T-helper 2 cell treated with Interferon-gamma antibody and Interleukin-4, amounts not matched to agents 5 μg/mL and 100 μg/mL, for 36 hours (primary cell): ENCODE measurements at regions not wholly inside any gene's neighbourhood (a gene's known extent, or its start where the extent isn't known, plus 50 kb on each side); places are given as distances from the start of the nearest gene placed in this dataset.

Experiments used
- DNase-seq: peaks from one replicate; pipeline ENCODE4 v3.0.0; 2021; ENCODE audit warnings: low spot score
- H3K27ac Mint-ChIP-seq: one replicate; pipeline ENCODE4 v1.8.0; 2021; ENCODE audit warnings: mild to moderate bottlenecking, mixed read lengths
- H3K27me3 Mint-ChIP-seq: one replicate; pipeline ENCODE4 v1.8.0; 2021; ENCODE audit warnings: low read depth, mixed read lengths
- H3K36me3 Mint-ChIP-seq: one replicate; pipeline ENCODE4 v1.8.0; 2021; ENCODE audit warnings: low read depth, mixed read lengths
- H3K4me1 Mint-ChIP-seq: one replicate; pipeline ENCODE4 v1.8.0; 2021; ENCODE audit warnings: low read depth, mixed read lengths
- H3K4me3 Mint-ChIP-seq: one replicate; pipeline ENCODE4 v1.8.0; 2022; ENCODE audit warnings: mild to moderate bottlenecking, moderate library complexity, mixed read lengths
- H3K9me3 Mint-ChIP-seq: one replicate; pipeline ENCODE4 v1.8.0; 2021; ENCODE audit warnings: mixed read lengths

DNA sequence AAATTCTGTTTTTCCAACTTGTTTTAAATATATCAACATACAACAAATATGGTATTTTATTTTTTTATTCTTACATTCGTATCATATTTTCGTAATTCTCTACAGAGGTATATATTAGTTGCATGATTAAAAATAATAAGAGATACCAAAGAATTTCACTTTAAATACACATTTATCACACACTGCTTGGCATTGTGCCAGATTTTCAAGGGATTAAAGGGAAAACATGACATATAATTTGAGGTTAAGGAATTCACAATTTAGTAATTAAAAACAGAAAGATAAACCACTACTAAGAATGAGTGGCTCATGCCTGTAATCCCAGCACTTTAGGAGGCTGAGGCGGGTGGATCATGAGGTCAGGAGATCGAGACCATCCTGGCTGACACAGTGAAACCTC lies 484.7 kb upstream of the SORCS1 start:
- H3K9me3 Mint-ChIP-seq = peaks cover 4% of the 10 kb centered on the region
- no peak for DNase-seq
- H3K27ac Mint-ChIP-seq = no peak overlapping the region
- H3K27me3 Mint-ChIP-seq = no peaks in the 10 kb centered on the region
- H3K36me3 Mint-ChIP-seq = no peaks in the 10 kb centered on the region
- peaks cover 2% of the 10 kb centered on the region for H3K4me1 Mint-ChIP-seq
- no peak overlapping the region for H3K4me3 Mint-ChIP-seq

DNA sequence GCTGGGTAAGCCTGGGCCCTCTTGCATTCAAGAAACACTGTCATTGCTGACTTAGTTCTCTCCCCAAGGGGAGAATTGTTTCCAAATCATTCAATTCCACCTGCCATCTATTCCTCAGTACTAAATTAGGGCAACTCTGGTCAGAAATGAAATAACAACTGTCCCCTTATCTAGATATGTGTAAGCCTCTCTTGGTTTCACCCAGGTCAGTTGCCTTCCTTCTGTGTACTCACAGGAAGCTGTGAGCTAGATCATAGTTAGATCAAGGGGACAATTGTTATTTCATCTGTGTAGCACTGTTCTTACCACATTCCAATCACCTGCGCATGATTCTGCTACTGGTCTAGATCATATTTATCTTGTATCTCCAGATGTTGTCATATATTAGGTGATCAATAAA lies 483.0 kb upstream of the SORCS1 start:
- no peak for DNase-seq
- Mint-ChIP-seq H3K36me3 (no peaks in the 10 kb centered on the region), H3K27me3 (no peaks in the 10 kb centered on the region), H3K4me1 (no peaks in the 10 kb centered on the region), H3K4me3 (no peak overlapping the region), H3K9me3 (peaks cover 9% of the 10 kb centered on the region), H3K27ac (no peak overlapping the region)

DNA sequence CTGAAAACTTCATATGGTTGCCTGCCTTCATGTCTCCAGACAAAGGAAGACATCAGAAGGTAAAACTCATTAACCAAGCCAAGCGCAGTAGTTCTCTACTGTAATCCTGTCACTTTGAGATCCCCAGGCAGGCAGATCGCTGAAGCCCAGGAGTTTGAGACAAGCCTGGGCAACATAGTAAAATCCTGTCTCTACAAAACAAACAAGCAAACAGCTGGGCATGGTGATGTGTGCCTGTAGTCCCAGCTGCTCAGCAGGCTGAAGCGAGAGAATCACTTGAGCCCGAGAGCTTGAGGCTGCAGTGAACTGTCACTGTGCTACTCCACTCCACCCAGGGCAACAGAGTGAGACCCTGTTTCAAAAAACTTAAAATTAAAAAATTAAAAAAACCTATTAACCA lies 467.4 kb upstream of the SORCS1 start:
- no peaks in the 10 kb centered on the region for H3K4me1 Mint-ChIP-seq
- H3K9me3 Mint-ChIP-seq = peaks cover 25% of the 10 kb centered on the region
- no peak overlapping the region for H3K27ac Mint-ChIP-seq
- H3K27me3 Mint-ChIP-seq = no peaks in the 10 kb centered on the region
- no peaks in the 10 kb centered on the region for H3K36me3 Mint-ChIP-seq
- H3K4me3 Mint-ChIP-seq = no peak overlapping the region
- no peak for DNase-seq

DNA sequence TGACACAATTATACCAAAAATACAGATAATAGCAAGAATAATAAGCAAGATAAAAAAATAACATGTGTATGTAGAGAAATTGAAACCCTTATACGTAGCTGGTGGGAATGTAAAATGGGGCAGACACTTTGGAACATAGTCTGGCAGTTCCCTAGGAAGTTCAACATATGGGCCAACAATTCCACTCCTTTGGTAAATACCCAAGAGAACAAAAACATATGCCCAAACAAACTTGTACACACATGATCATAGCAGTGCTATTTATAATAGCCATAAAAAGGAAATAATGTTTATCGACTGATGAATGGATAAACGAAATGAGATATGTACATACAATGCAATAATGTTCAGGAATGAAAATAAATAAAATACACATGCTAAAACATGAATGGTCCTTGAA lies 462.4 kb upstream of the SORCS1 start:
- DNase-seq = no peak
- H3K36me3 Mint-ChIP-seq = no peaks in the 10 kb centered on the region
- H3K27ac Mint-ChIP-seq = no peak overlapping the region
- H3K27me3 Mint-ChIP-seq = no peaks in the 10 kb centered on the region
- no peaks in the 10 kb centered on the region for H3K4me1 Mint-ChIP-seq
- H3K9me3 Mint-ChIP-seq = peaks cover 7% of the 10 kb centered on the region
- no peak overlapping the region for H3K4me3 Mint-ChIP-seq

DNA sequence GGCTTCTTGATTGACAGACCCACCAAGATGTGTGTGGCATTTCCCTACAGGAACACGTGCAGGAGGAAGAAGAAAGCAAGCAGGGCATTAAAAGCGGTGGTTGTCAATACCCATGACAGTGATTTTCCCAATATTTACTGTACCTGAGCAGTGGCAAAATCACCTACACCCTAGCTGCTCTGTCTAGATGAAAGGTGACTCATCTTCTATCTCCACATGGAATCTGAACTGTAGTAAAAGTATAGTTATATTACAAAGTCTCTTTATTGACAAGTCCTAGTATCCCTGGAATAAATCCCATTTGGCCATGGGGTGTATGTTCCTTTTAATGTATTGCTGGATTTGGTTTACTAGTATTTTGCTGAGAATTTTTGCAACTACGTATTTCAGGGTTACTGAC lies 458.8 kb upstream of the SORCS1 start:
- Mint-ChIP-seq H3K4me3 (no peak overlapping the region), H3K4me1 (no peaks in the 10 kb centered on the region), H3K36me3 (no peaks in the 10 kb centered on the region), H3K27me3 (no peaks in the 10 kb centered on the region), H3K9me3 (peaks cover 21% of the 10 kb centered on the region), H3K27ac (no peak overlapping the region)
- DNase-seq = no peak

DNA sequence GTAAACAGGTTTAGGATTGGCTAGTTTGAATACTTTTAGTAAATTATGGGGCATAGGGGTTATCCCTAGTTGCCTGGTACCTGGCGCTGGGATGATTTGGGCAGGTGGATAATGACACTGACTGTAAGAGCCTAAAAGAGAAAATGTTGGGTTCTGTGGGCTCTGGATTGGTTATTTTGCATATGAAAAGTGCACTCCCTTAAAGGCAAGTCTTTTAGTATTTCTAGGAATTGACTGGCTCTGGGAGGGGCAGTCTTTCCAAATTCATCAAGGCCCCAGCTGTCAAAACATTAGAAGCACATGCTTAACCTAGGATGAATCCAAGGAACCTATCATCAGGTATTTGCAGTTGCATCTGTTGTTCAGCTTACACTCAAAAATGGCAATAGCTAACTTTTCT lies 454.6 kb upstream of the SORCS1 start:
- H3K36me3 Mint-ChIP-seq = no peaks in the 10 kb centered on the region

DNA sequence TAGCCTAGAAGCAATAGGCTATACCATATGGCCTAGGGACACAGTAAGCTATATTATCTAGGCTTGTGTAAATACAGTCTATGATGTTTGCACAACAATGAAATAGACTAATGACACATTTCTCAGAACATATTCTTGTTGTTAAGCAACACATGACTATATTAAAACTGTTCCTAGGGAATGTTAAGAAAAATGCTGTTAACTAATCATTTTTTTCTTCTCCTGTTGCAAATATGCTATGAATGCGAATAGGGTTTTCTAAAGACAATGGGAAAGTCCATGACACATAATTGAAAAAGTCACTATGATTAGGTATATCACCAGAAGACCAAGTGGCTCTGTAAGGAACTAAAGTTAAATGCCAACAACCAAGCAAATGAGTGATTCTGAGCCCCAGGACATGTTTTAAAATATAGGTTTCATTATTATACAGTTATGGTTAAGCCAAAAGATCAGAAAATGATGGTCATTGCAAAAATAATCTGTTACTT lies 454.0 kb upstream of the SORCS1 start:
- Mint-ChIP-seq H3K4me1 (no peaks in the 10 kb centered on the region), H3K4me3 (no peak overlapping the region), H3K9me3 (peaks cover 24% of the 10 kb centered on the region), H3K36me3 (no peaks in the 10 kb centered on the region), H3K27ac (no peak overlapping the region), H3K27me3 (no peaks in the 10 kb centered on the region)
- DNase-seq = no peak

More for the DNA sequence above, 454.6 kb upstream of the SORCS1 start:
- Mint-ChIP-seq H3K4me3 (no peak overlapping the region), H3K9me3 (peaks cover 26% of the 10 kb centered on the region), H3K4me1 (no peaks in the 10 kb centered on the region), H3K27ac (no peak overlapping the region), H3K27me3 (no peaks in the 10 kb centered on the region)
- DNase-seq = no peak

DNA sequence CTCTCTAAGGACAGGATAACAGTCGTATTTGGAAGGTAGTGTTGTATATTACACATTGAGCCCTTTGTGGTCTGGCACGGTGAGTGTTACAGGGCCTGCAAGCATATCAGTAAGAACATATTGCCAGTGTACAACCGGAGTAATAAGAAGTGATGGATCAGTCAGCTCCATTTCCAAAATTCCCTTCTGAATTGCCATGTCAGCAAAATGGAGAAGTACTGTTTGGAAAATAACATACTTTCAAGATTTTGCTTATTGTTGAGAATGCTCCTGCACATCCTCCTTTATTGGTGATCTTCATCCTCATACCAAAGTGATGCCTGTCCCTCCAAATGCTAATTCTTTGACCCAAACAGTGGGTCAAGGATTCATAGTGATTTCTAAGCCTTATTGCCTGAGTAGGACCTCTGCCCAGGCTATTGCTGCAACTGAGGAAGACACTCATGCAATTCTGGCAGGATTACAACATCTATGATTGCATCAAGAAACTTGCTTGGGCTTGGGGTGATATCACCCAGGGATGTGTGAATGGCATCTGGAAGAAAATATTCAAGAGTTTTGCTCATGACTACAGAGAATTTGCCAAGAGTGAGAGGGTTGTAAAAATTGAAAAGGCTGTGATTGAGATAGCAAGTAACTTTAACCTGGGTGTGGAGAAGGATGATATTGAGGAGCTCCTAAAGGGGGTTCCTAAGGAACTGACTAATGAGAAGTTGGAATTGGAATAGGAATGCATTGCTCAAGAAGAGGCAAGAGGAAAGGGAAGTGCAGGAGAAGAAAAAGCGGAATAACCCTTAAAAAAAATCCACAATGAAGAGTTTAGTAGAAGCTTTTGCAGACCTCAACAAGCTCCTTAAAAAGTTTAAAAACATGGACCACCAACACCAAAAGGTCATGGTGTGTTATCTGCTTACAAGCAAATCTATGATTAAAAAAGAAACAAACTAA lies 452.2 kb upstream of the SORCS1 start:
- no peak for DNase-seq
- Mint-ChIP-seq H3K9me3 (peaks cover 28% of the 10 kb centered on the region), H3K27ac (no peak overlapping the region)

DNA sequence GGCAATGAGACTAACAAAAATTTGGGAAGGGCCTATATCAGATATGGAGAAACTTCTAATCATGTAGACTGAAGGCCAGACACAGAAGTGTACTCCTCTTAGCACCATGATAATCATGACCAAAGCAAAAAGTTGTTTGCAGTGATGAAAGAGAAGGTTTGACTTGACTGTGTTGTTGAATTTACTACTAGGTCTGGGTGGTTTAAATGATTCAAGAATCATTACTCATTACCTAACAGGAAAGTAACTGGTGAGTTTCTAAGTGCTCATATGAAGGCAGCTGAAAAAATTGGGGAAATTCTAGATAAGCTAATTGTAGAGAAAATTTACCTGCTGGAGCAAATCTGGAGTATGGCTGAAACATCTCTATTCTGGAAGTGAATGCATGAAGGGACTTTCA lies 451.5 kb upstream of the SORCS1 start:
- Mint-ChIP-seq H3K36me3 (no peaks in the 10 kb centered on the region), H3K27me3 (no peaks in the 10 kb centered on the region), H3K27ac (no peak overlapping the region), H3K4me1 (no peaks in the 10 kb centered on the region), H3K4me3 (no peak overlapping the region), H3K9me3 (peaks cover 28% of the 10 kb centered on the region)
- no peak for DNase-seq

More for the DNA sequence above, 452.2 kb upstream of the SORCS1 start:
- Mint-ChIP-seq H3K27me3 (no peaks in the 10 kb centered on the region), H3K4me1 (no peaks in the 10 kb centered on the region), H3K4me3 (no peak overlapping the region), H3K36me3 (no peaks in the 10 kb centered on the region)

DNA sequence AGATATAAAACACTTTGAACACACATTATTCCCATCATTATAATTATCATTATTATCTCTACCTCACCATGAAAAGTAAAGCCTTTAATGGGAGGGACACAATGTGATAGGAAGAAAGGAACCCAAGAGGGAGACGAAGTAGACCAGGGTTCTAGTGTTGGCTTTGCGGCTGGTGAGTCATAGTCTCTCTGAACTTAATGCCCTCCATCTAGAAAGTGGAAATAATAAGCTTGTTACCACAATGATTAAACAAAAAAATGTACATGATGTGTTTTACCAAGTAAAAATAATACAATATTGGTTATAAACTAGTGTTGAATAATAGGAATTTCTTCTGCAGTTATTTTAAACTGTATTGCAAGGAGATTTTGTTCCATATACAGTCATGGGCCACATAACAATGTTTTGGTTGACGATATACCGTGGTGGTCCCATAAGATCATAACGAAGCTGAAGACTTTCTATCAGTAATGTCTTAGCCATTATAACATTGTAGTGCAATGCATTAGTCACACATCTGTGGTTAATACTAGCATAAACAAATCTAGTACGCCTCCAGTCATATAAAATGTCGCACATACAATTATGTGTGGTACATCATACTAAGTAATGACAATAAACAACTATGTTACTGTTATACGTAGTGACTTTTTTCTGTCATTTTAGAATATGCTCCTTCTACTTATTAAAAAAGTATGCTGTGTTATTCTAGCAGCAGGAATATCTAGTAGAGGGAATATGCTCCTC lies 450.6 kb upstream of the SORCS1 start:
- H3K27ac Mint-ChIP-seq = no peak overlapping the region
- no peak for DNase-seq
- H3K4me3 Mint-ChIP-seq = no peak overlapping the region
- H3K4me1 Mint-ChIP-seq = no peaks in the 10 kb centered on the region
- H3K9me3 Mint-ChIP-seq = peaks cover 23% of the 10 kb centered on the region
- H3K36me3 Mint-ChIP-seq = no peaks in the 10 kb centered on the region
- H3K27me3 Mint-ChIP-seq = no peaks in the 10 kb centered on the region

DNA sequence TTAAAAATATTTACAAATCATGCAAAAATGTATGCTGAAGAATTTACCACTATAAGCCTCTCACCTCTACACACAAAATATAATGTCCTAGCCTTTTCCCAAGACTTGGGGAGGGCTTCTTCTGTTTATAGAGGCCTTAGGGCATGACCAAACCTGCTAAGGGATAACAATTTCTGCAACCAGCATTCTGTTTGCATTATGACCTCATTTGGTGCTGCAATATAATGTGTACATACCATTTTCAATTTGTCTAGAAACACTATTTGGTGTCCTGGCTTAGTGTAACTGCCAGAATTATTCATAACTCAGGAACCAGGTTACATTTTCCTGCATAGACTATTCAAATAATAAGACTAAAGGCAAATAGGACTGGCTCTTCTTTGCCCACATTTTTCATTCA lies 446.6 kb upstream of the SORCS1 start:
- Mint-ChIP-seq H3K27me3 (no peaks in the 10 kb centered on the region), H3K27ac (no peak overlapping the region), H3K9me3 (peaks cover 10% of the 10 kb centered on the region), H3K4me3 (no peak overlapping the region), H3K4me1 (no peaks in the 10 kb centered on the region), H3K36me3 (no peaks in the 10 kb centered on the region)
- DNase-seq = no peak

DNA sequence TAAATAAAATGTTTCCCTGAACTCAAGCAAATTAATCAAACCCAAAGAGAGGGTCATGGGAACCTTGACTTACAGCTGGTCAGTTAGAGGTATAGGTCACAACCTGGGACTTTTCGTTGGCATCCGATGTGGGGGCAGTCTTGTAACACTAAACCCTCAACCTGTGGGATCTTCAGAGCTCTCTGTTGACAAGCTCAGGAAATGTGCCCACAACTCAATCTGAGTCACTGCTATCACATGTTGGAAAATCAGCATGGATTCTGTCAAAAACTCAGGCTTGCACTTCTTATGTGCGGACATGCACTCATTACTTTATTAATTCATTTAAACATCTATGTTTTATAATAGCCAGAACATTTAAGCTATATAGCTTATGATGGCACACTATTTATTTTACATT lies 424.6 kb upstream of the SORCS1 start:
- Mint-ChIP-seq H3K27ac (no peak overlapping the region), H3K9me3 (peaks cover 24% of the 10 kb centered on the region), H3K36me3 (no peaks in the 10 kb centered on the region), H3K27me3 (no peaks in the 10 kb centered on the region), H3K4me1 (no peaks in the 10 kb centered on the region), H3K4me3 (no peak overlapping the region)
- no peak for DNase-seq

DNA sequence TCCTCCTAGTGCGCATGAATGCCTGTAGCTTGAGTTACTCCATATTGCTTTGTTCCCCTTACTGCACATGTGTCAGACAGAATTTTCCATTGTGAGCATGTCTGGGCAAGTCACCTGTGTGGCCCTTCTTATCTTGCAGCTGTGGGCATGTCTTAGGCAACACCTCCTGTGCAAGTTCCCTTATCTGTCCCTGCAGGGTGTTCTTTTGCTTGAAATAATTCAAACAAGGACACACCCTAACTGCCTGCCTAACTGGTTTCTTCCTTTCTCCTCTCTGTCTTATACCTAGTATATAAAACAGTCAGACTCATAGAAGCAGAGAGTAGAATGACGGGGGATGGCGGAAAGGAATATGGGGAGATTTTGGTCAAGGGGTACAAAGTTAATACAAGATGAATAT lies 421.1 kb upstream of the SORCS1 start:
- peaks cover 35% of the 10 kb centered on the region for H3K9me3 Mint-ChIP-seq
- H3K27me3 Mint-ChIP-seq = no peaks in the 10 kb centered on the region
- no peak for DNase-seq
- no peak overlapping the region for H3K4me3 Mint-ChIP-seq
- no peaks in the 10 kb centered on the region for H3K4me1 Mint-ChIP-seq
- H3K36me3 Mint-ChIP-seq = no peaks in the 10 kb centered on the region
- no peak overlapping the region for H3K27ac Mint-ChIP-seq

DNA sequence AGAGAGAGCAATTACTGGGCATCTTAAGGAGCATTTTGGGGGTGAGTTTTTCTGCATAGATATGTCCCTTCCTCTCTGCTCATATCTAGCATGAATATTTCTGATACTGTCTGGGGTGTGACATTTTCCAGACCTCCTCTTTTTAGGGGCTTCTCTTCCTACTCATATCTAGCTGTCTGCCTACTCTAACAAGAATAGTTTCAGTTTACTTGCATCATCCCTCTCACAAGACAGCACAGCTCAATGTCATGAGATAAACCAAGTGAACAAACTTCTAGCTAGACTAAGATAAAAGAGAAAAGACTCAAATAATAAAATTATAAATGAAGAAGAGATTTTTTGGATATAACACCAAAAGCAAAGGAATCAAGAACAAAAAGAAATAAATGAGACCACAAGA lies 419.5 kb upstream of the SORCS1 start:
- no peak overlapping the region for H3K27ac Mint-ChIP-seq
- peaks cover 41% of the 10 kb centered on the region for H3K9me3 Mint-ChIP-seq
- H3K36me3 Mint-ChIP-seq = no peaks in the 10 kb centered on the region
- no peaks in the 10 kb centered on the region for H3K27me3 Mint-ChIP-seq
- no peak overlapping the region for H3K4me3 Mint-ChIP-seq
- no peaks in the 10 kb centered on the region for H3K4me1 Mint-ChIP-seq
- DNase-seq = no peak
